SK-N-MC (cell line): ENCODE measurements at regions not wholly inside any gene's neighbourhood (a gene's known extent, or its start where the extent isn't known, plus 50 kb on each side); places are given as distances from the start of the nearest gene placed in this dataset.

ENCODE experiments used
- EZH2 ChIP-seq: fragments of 200-600 bp; sonication (generic); IDR thresholded peaks from one replicate; pipeline ENCODE4 v1.6.1; 2017; ENCODE audit warnings: antibody characterized with exemption
- FOXP2 ChIP-seq: optimal IDR thresholded peaks from 2 replicates; pipeline ENCODE3; 2011; ENCODE audit warnings: mild to moderate bottlenecking, moderate library complexity; ENCODE audit not compliant: insufficient read depth; ENCODE audit errors: extremely low read length, control extremely low read depth
- POLR2AphosphoS5 ChIP-seq: IDR thresholded peaks from 2 replicates; pipeline ENCODE4 v1.6.1; 2012; ENCODE audit warnings: mild to moderate bottlenecking, low read depth, low read length, borderline replicate concordance

- no peak for TF ChIP-seq EZH2
- no peak for TF ChIP-seq POLR2AphosphoS5
- no peak for TF ChIP-seq FOXP2
Measured at GRCh38 chr6:170011204-170012036, 260.0 kb downstream of the ERMARD start.
